ENCODE measurements at regions not wholly inside any gene's neighbourhood (a gene's known extent, or its start where the extent isn't known, plus 50 kb on each side); places are given as distances from the start of the nearest gene placed in this dataset.

- 58 to 63% methylated on average over 2 of the region's 2 CpGs for WGBS, 2 donors
- ATAC-seq = no peak
- no peaks in the 10 kb centered on the region for H3K4me1 ChIP-seq
- H3K27me3 ChIP-seq = no peaks in the 10 kb centered on the region
- H3K4me3 ChIP-seq = no peak overlapping the region
- TF ChIP-seq CTCF (IDR thresholded peaks at IDR 0.05) = no peak
- no peak for DNase-seq
- intact Hi-C loops (cut with DNase I) = no loop called here
- H3K27ac ChIP-seq = no peak overlapping the region
- no peaks in the 10 kb centered on the region for H3K36me3 ChIP-seq
- FAIRE-seq = no peak
- H3K9me3 ChIP-seq = no peaks in the 10 kb centered on the region
Observed at GRCh38 chr12:94032368-94032767, 116.0 kb upstream of the PLXNC1 start.

- no peak for TF ChIP-seq CTCF (IDR thresholded peaks at IDR 0.05)
- Histone ChIP-seq H3K27me3 (no peaks in the 10 kb centered on the region), H3K9me3 (no peaks in the 10 kb centered on the region), H3K36me3 (no peaks in the 10 kb centered on the region), H3K27ac (no peak overlapping the region), H3K4me3 (no peak overlapping the region), H3K4me1 (no peaks in the 10 kb centered on the region)
- DNase-seq (no peak), FAIRE-seq (no peak), ATAC-seq (no peak)
- 50 to 56% methylated on average over 5 of the region's 5 CpGs for WGBS, 2 donors
- intact Hi-C loops (cut with DNase I) = no loop called here
Observed at GRCh38 chr12:94033101-94033500, 115.3 kb upstream of the PLXNC1 start.

DNA sequence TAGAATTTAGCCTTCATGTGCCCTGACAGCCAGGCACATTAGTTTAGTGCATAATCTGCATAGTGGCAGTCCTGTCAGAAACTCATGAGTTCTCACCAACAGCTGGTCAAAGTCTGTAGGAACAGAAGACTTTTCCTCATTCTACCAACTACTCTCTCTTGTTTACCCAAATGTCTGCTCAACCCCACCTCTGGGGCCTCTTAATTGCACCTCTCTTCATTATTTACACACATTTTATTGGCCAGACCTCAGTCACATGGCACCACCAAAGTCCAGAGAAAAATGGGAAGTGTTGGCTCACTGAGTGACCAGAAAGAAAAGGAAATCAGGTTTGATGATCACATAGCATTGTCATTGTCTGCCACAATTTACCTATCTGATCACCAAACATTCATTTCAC, 114.6 kb upstream of the PLXNC1 start:
- FAIRE-seq (no peak), ATAC-seq (no peak), DNase-seq (no peak)
- TF ChIP-seq CTCF (IDR thresholded peaks at IDR 0.05) = no peak
- Histone ChIP-seq H3K4me3 (no peak overlapping the region), H3K4me1 (no peaks in the 10 kb centered on the region), H3K27ac (no peak overlapping the region), H3K36me3 (no peaks in the 10 kb centered on the region), H3K27me3 (no peaks in the 10 kb centered on the region), H3K9me3 (no peaks in the 10 kb centered on the region)
- intact Hi-C loops (cut with DNase I) = no loop called here

- Histone ChIP-seq H3K4me3 (no peak overlapping the region), H3K27me3 (no peaks in the 10 kb centered on the region), H3K9me3 (no peaks in the 10 kb centered on the region), H3K36me3 (no peaks in the 10 kb centered on the region), H3K27ac (no peak overlapping the region), H3K4me1 (no peaks in the 10 kb centered on the region)
- intact Hi-C loops (cut with DNase I) = no loop called here
- TF ChIP-seq CTCF (IDR thresholded peaks at IDR 0.05) = no peak
- 59 to 68% methylated on average over 4 of the region's 4 CpGs for WGBS, 2 donors
- ATAC-seq (no peak), DNase-seq (no peak), FAIRE-seq (no peak)
Observed at GRCh38 chr12:94037444-94037843, 110.9 kb upstream of the PLXNC1 start.

- DNase-seq (no peak), FAIRE-seq (no peak), ATAC-seq (no peak)
- intact Hi-C loops (cut with DNase I) = no loop called here
- 76 to 88% methylated on average over 2 of the region's 2 CpGs for WGBS, 2 donors
- no peaks in the 10 kb centered on the region for H3K9me3 ChIP-seq
- H3K4me1 ChIP-seq = no peaks in the 10 kb centered on the region
- no peaks in the 10 kb centered on the region for H3K27me3 ChIP-seq
- H3K27ac ChIP-seq = no peak overlapping the region
- no peak for TF ChIP-seq CTCF (IDR thresholded peaks at IDR 0.05)
- H3K4me3 ChIP-seq = no peak overlapping the region
- no peaks in the 10 kb centered on the region for H3K36me3 ChIP-seq
Observed at GRCh38 chr12:94038605-94039004, 109.8 kb upstream of the PLXNC1 start.

All from pancreas (tissue), 10 donors.